Ishikawa (cell line): ENCODE measurements at regions not wholly inside any gene's neighbourhood (a gene's known extent, or its start where the extent isn't known, plus 50 kb on each side); places are given as distances from the start of the nearest gene placed in this dataset.

Experiments
- CEBPB ChIP-seq: IDR thresholded peaks from 2 replicates; pipeline ENCODE4 v1.6.1; 2012
- CREB1 ChIP-seq: IDR thresholded peaks from 2 replicates; pipeline ENCODE4 v1.6.1; 2012; ENCODE audit warnings: low read depth
- EGR1 ChIP-seq: IDR thresholded peaks from 2 replicates; pipeline ENCODE4 v1.6.1; 2012
- EP300 ChIP-seq: IDR thresholded peaks from 2 replicates; pipeline ENCODE4 v1.6.1; 2012; ENCODE audit warnings: borderline replicate concordance
- FOXM1 ChIP-seq: IDR thresholded peaks from 2 replicates; pipeline ENCODE4 v1.6.1; 2012; ENCODE audit warnings: low read depth, borderline replicate concordance
- NFIC ChIP-seq: IDR thresholded peaks from 2 replicates; pipeline ENCODE4 v1.6.1; 2012
- RAD21 ChIP-seq: IDR thresholded peaks from 2 replicates; pipeline ENCODE4 v1.6.1; 2012; ENCODE audit warnings: low read depth
- TAF1 ChIP-seq: IDR thresholded peaks from 2 replicates; pipeline ENCODE4 v1.6.1; 2012; ENCODE audit warnings: low read depth, mild to moderate bottlenecking
- TCF12 ChIP-seq: IDR thresholded peaks from 2 replicates; pipeline ENCODE4 v1.6.1; 2012; ENCODE audit warnings: low read depth
- TEAD4 ChIP-seq: IDR thresholded peaks from 2 replicates; pipeline ENCODE4 v1.6.1; 2012
- YY1 ChIP-seq: IDR thresholded peaks from 2 replicates; pipeline ENCODE4 v1.6.1; 2012; ENCODE audit warnings: low read depth
- ZBTB7A ChIP-seq: IDR thresholded peaks from 2 replicates; pipeline ENCODE4 v1.6.1; 2012; ENCODE audit warnings: low read depth
- TF ChIP-seq, protein P1 (sequence below): IDR thresholded peaks from 2 replicates; pipeline ENCODE4 v1.6.1; 2012
- TF ChIP-seq, protein P2 (sequence below): IDR thresholded peaks from 2 replicates; pipeline ENCODE4 v1.6.1; 2012; ENCODE audit warnings: low read depth, mild to moderate bottlenecking
- TF ChIP-seq, protein P3 (sequence below): IDR thresholded peaks from 2 replicates; pipeline ENCODE4 v1.6.1; 2012

DNA sequence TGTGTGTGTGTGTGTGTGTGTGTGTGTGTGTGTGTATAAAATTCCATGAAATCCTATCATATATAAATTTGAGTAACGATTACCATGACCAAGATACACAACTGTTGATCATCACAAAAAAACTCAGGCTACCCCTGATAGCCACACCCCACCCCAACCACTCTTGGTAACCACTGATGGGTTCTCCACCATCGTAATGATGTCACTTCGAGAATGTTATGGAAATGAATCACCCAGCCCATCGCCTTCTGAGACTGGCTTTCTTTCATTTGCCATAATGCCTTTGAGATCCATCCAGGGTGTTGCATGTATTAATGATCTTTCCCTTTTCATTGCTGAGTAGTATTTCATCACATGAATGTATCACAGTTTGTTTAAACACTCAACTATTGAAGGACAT is 496.0 kb downstream of the MIAT start:
- no peak for TF ChIP-seq TCF12
- TF ChIP-seq ZBTB7A = no peak
- TF ChIP-seq, protein P1, sequence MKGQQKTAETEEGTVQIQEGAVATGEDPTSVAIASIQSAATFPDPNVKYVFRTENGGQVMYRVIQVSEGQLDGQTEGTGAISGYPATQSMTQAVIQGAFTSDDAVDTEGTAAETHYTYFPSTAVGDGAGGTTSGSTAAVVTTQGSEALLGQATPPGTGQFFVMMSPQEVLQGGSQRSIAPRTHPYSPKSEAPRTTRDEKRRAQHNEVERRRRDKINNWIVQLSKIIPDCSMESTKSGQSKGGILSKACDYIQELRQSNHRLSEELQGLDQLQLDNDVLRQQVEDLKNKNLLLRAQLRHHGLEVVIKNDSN = no peak
- TF ChIP-seq EP300 = no peak
- TF ChIP-seq RAD21 = no peak
- no peak for TF ChIP-seq NFIC
- TF ChIP-seq FOXM1 = no peak
- no peak for TF ChIP-seq YY1
- no peak for TF ChIP-seq EGR1
- TF ChIP-seq, protein P2, sequence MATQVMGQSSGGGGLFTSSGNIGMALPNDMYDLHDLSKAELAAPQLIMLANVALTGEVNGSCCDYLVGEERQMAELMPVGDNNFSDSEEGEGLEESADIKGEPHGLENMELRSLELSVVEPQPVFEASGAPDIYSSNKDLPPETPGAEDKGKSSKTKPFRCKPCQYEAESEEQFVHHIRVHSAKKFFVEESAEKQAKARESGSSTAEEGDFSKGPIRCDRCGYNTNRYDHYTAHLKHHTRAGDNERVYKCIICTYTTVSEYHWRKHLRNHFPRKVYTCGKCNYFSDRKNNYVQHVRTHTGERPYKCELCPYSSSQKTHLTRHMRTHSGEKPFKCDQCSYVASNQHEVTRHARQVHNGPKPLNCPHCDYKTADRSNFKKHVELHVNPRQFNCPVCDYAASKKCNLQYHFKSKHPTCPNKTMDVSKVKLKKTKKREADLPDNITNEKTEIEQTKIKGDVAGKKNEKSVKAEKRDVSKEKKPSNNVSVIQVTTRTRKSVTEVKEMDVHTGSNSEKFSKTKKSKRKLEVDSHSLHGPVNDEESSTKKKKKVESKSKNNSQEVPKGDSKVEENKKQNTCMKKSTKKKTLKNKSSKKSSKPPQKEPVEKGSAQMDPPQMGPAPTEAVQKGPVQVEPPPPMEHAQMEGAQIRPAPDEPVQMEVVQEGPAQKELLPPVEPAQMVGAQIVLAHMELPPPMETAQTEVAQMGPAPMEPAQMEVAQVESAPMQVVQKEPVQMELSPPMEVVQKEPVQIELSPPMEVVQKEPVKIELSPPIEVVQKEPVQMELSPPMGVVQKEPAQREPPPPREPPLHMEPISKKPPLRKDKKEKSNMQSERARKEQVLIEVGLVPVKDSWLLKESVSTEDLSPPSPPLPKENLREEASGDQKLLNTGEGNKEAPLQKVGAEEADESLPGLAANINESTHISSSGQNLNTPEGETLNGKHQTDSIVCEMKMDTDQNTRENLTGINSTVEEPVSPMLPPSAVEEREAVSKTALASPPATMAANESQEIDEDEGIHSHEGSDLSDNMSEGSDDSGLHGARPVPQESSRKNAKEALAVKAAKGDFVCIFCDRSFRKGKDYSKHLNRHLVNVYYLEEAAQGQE = no peak
- no peak for TF ChIP-seq TEAD4
- TF ChIP-seq CREB1 = no peak
- no peak for TF ChIP-seq CEBPB
- TF ChIP-seq, protein P3, sequence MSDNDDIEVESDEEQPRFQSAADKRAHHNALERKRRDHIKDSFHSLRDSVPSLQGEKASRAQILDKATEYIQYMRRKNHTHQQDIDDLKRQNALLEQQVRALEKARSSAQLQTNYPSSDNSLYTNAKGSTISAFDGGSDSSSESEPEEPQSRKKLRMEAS = no peak
- no peak for TF ChIP-seq TAF1

DNA sequence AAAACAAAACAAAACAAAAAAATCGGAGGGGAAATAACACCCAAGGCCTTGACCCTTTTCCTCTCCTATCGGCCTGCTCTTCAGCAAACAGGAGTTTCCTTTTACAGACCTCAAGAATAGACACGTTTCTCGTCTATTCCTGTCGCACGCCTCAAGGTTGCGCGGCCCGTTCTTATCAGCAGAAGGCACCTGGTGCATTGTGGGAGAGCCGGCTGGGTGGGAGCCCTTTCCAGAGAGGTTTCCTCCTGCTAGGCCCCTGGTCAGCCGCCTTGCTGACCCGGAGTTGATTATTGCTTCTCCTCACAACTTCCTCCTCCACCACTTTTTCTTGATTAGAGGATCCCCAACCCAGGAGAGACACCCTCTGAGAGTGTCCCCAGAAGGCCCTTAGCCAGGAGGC is 497.3 kb downstream of the MIAT start:
- TF ChIP-seq, protein P3 = no peak
- TF ChIP-seq, protein P1 = no peak

DNA sequence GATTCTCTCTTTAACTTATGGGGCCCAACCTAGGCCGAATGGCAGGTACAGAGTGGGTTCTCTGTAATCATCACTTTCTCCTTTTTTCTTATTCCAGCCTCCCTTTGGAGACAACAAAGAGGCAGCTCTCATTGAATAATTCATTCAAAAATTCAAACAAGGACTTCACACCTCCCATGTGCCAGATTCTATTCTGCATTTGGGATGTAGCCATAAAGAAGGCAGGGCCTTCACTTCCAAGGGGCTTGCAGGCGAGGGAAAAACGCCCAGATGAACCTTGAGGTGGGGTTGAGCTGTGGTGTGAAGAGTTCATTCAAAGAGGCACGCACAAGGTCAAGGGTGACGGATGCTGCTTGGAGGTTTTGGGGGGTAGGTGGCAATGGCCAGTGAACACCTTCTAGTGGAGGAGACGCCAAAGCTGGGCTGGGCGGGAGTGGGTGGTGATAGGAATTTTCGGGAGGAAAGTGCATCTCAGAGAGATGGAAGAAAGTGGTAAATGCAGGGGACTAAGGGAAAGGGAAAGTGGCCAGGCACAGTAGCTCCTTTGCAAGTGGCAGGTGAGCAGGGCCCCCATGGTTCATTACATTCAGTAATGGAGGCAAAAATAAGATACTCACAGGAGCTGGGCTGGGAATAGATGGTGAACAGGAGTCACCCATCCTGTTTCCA is 499.6 kb downstream of the MIAT start:
- TF ChIP-seq, protein P1 = no peak
- no peak for TF ChIP-seq TCF12
- TF ChIP-seq EGR1 = no peak

DNA sequence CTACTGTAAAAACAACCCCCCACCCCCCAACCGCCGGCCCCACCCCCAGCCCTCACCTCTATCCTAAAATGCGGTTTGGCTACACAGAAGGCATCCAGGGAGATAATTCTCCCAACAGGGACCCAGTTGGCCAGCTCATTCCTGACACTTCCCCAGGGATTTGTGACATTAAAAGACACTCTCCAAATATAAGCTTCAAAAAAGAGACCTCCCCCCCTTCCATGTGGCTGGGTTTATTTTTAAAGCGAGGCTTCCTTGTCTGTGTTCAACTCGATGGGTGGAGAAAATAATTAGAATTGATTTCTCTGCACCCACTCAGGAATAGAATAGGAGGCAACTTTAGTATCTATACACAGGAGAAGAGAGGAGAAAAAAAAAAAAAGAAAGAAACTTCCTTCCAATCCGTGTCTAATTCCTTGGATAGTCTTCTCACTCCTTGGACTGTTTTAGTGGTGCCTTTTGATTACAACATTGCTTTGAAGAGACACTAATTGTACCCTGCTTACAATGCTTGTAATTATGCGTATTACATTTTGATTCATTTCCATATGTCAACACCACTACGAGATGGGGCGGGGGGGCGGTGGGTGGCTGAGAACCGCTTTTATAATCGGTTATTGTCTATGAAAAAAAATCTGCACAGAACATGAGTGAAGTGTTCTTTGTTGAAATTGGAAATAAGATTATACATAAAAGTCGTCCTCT is 500.4 kb downstream of the MIAT start:
- TF ChIP-seq TAF1 (no peak), TCF12 (no peak), ZBTB7A (no peak), RAD21 (no peak), CREB1 (no peak), EP300 (no peak), TEAD4 (no peak), FOXM1 (no peak), YY1 (no peak), EGR1 (no peak)
- TF ChIP-seq, protein P1 = no peak
- TF ChIP-seq, protein P3 = no peak
- TF ChIP-seq, protein P2 = no peak

DNA sequence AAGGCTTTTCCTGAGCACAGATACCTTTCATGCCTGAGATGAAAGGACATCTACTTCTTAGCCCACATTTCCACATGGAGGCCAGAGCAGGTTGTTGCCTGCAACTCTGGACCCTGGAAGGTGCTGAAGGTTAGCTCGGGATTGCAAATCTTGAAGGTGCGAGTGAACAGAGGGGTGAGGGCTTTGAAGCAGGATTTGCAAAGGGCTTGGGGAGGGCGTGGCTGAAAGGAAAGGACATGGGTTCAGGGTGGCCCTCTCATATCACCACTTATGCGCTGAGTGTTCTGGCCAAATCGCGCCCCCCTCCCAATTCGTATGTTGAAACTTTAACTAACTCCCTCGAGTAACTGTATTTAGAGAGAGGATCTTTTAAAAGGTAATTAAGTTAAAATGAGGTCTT is 501.6 kb downstream of the MIAT start:
- TF ChIP-seq EGR1 (no peak), TAF1 (no peak)
- TF ChIP-seq, protein P2 = no peak
